Neural cell (in vitro differentiated cells): ENCODE measurements at regions not wholly inside any gene's neighbourhood (a gene's known extent, or its start where the extent isn't known, plus 50 kb on each side); places are given as distances from the start of the nearest gene placed in this dataset.

ENCODE experiments used
- H2AFZ ChIP-seq: fragments of 200-600, 300-800 bp; sonication (generic), shearing (Covaris generic); 2 replicates; pipeline ENCODE4 v1.6.0; 2014; ENCODE audit warnings: low read depth, mild to moderate bottlenecking, antibody characterized with exemption, low read length, moderate library complexity
- H3F3A ChIP-seq: fragments of 200-600 bp; shearing (Covaris generic); 2 replicates; pipeline ENCODE4 v1.6.1; 2016; ENCODE audit warnings: mild to moderate bottlenecking, moderate library complexity, mixed read lengths, antibody characterized with exemption, low read length; ENCODE audit not compliant: insufficient read depth, poor library complexity, severe bottlenecking
- H3K27ac ChIP-seq: fragments of 200-600, 300-800 bp; sonication (generic), shearing (Covaris generic); 2 replicates; pipeline ENCODE4 v1.5.1; 2014; ENCODE audit warnings: mild to moderate bottlenecking, low read length, moderate library complexity
- H3K27me3 ChIP-seq: fragments of 300-800, 200-600 bp; sonication (generic), shearing (Covaris generic); 2 replicates; pipeline ENCODE4 v1.6.0; 2014; ENCODE audit warnings: mild to moderate bottlenecking, low read depth, low read length, moderate library complexity; ENCODE audit not compliant: insufficient read depth
- H3K36me3 ChIP-seq: fragments of 300-800, 200-600 bp; sonication (generic), shearing (Covaris generic); 2 replicates; pipeline ENCODE4 v1.5.1; 2014; ENCODE audit warnings: mild to moderate bottlenecking, antibody characterized with exemption, low read length, moderate library complexity; ENCODE audit not compliant: insufficient read depth
- H3K4me2 ChIP-seq: fragments of 300-800, 200-600 bp; sonication (generic), shearing (Covaris generic); 2 replicates; pipeline ENCODE4 v1.6.0; 2014; ENCODE audit warnings: mild to moderate bottlenecking, low read length
- H3K4me3 ChIP-seq: fragments of 300-800, 200-600 bp; sonication (generic), shearing (Covaris generic); 2 replicates; pipeline ENCODE4 v1.5.1; 2014; ENCODE audit warnings: mild to moderate bottlenecking, low read length, moderate library complexity
- H3K79me2 ChIP-seq: fragments of 200-600 bp; shearing (Covaris generic); replicated peaks from 2 replicates; pipeline ENCODE4 v1.6.0; 2014; ENCODE audit warnings: mild to moderate bottlenecking, low read length, moderate library complexity; ENCODE audit not compliant: insufficient read depth
- H3K9ac ChIP-seq: fragments of 300-800, 200-600 bp; sonication (generic), shearing (Covaris generic); 2 replicates; pipeline ENCODE4 v1.6.1; 2016; ENCODE audit warnings: mild to moderate bottlenecking, low read length, mixed read lengths
- H3K9me2 ChIP-seq: fragments of 200-600 bp; shearing (Covaris generic); 2 replicates; pipeline ENCODE4 v1.6.1; 2016; ENCODE audit warnings: mild to moderate bottlenecking, low read length, mixed read lengths; ENCODE audit not compliant: insufficient read depth
- H3K9me3 ChIP-seq: fragments of 200-600, 300-800 bp; sonication (generic), shearing (Covaris generic); 2 replicates; pipeline ENCODE4 v1.6.1; 2016; ENCODE audit warnings: mild to moderate bottlenecking, mixed run types, low read length, moderate library complexity, mixed read lengths
- H4K20me1 ChIP-seq: fragments of 200-600 bp; shearing (Covaris generic); 2 replicates; pipeline ENCODE4 v1.6.1; 2016; ENCODE audit warnings: mild to moderate bottlenecking, mixed run types; ENCODE audit not compliant: insufficient read depth
- EP300 ChIP-seq: fragments of 450-650 bp; conservative IDR thresholded peaks from 2 replicates; pipeline ENCODE4 v1.6.1; 2014; ENCODE audit warnings: antibody characterized with exemption, mild to moderate bottlenecking, moderate library complexity; ENCODE audit not compliant: poor library complexity, severe bottlenecking
- EZH2 ChIP-seq: fragments of 200-600, 300-800 bp; shearing (Covaris generic), sonication (generic); IDR thresholded peaks from 2 replicates; pipeline ENCODE4 v1.6.1; 2014; ENCODE audit warnings: antibody characterized with exemption, low read length, borderline replicate concordance, mild to moderate bottlenecking; ENCODE audit not compliant: insufficient read depth, poor library complexity, severe bottlenecking
- MXI1 ChIP-seq: fragments of 450-650 bp; conservative IDR thresholded peaks from 2 replicates; pipeline ENCODE4 v1.6.1; 2014; ENCODE audit warnings: antibody characterized with exemption, mild to moderate bottlenecking; ENCODE audit not compliant: poor library complexity, severe bottlenecking
- POLR2AphosphoS5 ChIP-seq: IDR thresholded peaks from 2 replicates; pipeline ENCODE4 v1.6.1; 2012
- RAD21 ChIP-seq: fragments of 450-650 bp; conservative IDR thresholded peaks from 2 replicates; pipeline ENCODE4 v1.6.1; 2014; ENCODE audit warnings: antibody characterized with exemption, mild to moderate bottlenecking, moderate library complexity
- REST ChIP-seq: IDR thresholded peaks from 2 replicates; pipeline ENCODE4 v1.6.1; 2012; ENCODE audit warnings: borderline replicate concordance
- SMC3 ChIP-seq: fragments of 450-650 bp; conservative IDR thresholded peaks from 2 replicates; pipeline ENCODE4 v1.6.1; 2014; ENCODE audit warnings: antibody characterized with exemption, mild to moderate bottlenecking, moderate library complexity; ENCODE audit not compliant: poor library complexity
- TAF1 ChIP-seq: IDR thresholded peaks from 2 replicates; pipeline ENCODE4 v1.6.1; 2012; ENCODE audit warnings: low read depth
- TF ChIP-seq, protein P1 (sequence below): fragments of 450-650 bp; IDR thresholded peaks from 2 replicates; pipeline ENCODE4 v1.5.1; 2014; ENCODE audit warnings: antibody characterized with exemption, mild to moderate bottlenecking, moderate library complexity; ENCODE audit not compliant: poor library complexity, severe bottlenecking

DNA sequence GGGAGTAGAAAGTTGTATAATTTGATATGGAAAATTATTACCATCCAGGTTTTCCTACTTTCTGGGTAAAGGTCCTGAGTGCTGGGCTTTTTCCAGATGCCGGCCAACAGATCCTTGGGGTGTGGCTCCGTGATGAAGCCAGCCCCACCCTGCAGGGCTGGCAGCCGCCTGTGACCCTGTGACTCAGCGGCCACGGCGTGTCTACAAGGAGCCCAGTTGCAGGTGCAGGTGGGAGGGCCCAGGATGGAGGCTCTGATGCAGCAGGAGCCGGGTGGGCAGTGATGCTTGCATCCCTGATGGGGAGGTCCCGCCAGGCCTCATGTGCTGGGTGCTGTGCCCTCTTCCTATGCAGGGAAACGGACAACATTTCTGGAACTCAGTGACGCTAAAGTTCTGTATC is 96.0 kb upstream of the ALKAL2 start:
- Histone ChIP-seq H4K20me1 (no peaks in the 10 kb centered on the region), H3F3A (no peaks in the 10 kb centered on the region), H3K79me2 (no peaks in the 10 kb centered on the region), H3K36me3 (no peaks in the 10 kb centered on the region), H3K9me3 (no peaks in the 10 kb centered on the region), H3K27me3 (no peaks in the 10 kb centered on the region), H3K27ac (no peak overlapping the region), H3K4me3 (no peak overlapping the region), H3K9me2 (no peaks in the 10 kb centered on the region), H3K9ac (no peak overlapping the region), H3K4me2 (no peak overlapping the region), H2AFZ (no peak overlapping the region)
- TF ChIP-seq EP300, result no peak
- TF ChIP-seq POLR2AphosphoS5, result no peak
- TF ChIP-seq, protein P1, sequence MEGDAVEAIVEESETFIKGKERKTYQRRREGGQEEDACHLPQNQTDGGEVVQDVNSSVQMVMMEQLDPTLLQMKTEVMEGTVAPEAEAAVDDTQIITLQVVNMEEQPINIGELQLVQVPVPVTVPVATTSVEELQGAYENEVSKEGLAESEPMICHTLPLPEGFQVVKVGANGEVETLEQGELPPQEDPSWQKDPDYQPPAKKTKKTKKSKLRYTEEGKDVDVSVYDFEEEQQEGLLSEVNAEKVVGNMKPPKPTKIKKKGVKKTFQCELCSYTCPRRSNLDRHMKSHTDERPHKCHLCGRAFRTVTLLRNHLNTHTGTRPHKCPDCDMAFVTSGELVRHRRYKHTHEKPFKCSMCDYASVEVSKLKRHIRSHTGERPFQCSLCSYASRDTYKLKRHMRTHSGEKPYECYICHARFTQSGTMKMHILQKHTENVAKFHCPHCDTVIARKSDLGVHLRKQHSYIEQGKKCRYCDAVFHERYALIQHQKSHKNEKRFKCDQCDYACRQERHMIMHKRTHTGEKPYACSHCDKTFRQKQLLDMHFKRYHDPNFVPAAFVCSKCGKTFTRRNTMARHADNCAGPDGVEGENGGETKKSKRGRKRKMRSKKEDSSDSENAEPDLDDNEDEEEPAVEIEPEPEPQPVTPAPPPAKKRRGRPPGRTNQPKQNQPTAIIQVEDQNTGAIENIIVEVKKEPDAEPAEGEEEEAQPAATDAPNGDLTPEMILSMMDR, result no peak
- no peak for TF ChIP-seq MXI1
- no peak for TF ChIP-seq SMC3
- TF ChIP-seq REST, result no peak
- no peak for TF ChIP-seq TAF1
- TF ChIP-seq RAD21, result no peak
- TF ChIP-seq EZH2, result no peak

DNA sequence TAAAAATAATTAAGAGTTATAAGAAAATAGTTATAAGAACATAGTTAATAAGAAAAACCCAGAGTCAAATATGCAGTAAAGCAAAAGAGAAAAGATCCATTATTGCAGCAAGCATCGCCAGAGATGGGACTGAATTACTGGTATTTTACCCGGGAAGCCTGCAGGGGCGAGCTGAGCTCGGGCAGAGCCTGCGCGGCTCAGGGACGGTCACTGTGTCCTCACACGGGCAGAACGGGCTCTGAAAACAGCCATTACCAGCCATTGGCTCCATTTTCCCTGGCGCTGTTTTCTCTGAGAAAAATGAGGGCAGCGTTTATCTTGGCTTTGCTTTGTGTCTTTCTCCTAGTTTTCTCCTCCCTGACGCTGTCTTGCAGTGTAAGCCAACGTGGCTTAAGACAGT is 95.3 kb upstream of the ALKAL2 start:
- H3K36me3 ChIP-seq, result no peaks in the 10 kb centered on the region
- no peaks in the 10 kb centered on the region for H3K9me2 ChIP-seq
- no peak overlapping the region for H2AFZ ChIP-seq
- H3F3A ChIP-seq, result no peaks in the 10 kb centered on the region
- H3K9me3 ChIP-seq, result no peaks in the 10 kb centered on the region
- TF ChIP-seq EP300 (no peak), RAD21 (no peak), MXI1 (no peak), EZH2 (no peak), REST (no peak), POLR2AphosphoS5 (no peak), TAF1 (no peak), SMC3 (no peak)
- TF ChIP-seq, protein P1, result no peak
- no peaks in the 10 kb centered on the region for H3K79me2 ChIP-seq
- no peaks in the 10 kb centered on the region for H4K20me1 ChIP-seq
- H3K27me3 ChIP-seq, result no peaks in the 10 kb centered on the region
- H3K4me3 ChIP-seq, result no peak overlapping the region
- no peak overlapping the region for H3K4me2 ChIP-seq
- H3K9ac ChIP-seq, result no peak overlapping the region
- H3K27ac ChIP-seq, result no peak overlapping the region
